Trophoblast cell (in vitro differentiated cells and primary cell): ENCODE measurements at regions not wholly inside any gene's neighbourhood (a gene's known extent, or its start where the extent isn't known, plus 50 kb on each side); places are given as distances from the start of the nearest gene placed in this dataset.

Experiments used
- DNase-seq, 2 donors: peaks; one replicate each; pipeline ENCODE4 v3.0.0-alpha.2; 2016
- H2AFZ ChIP-seq: 2 replicates; pipeline ENCODE4 v1.6.1; 2013; ENCODE audit warnings: low read length, moderate library complexity, mild to moderate bottlenecking; ENCODE audit not compliant: insufficient read depth, poor library complexity
- H2AK5ac ChIP-seq: 2 replicates; pipeline ENCODE4 v1.6.1; 2013; ENCODE audit warnings: mild to moderate bottlenecking, low read length
- H2BK120ac ChIP-seq: 2 replicates; pipeline ENCODE4 v1.6.1; 2013; ENCODE audit warnings: low read length, mild to moderate bottlenecking, moderate library complexity; ENCODE audit not compliant: insufficient read depth, poor library complexity
- H2BK12ac ChIP-seq: 2 replicates; pipeline ENCODE4 v1.6.1; 2013; ENCODE audit warnings: mild to moderate bottlenecking, low read length, moderate library complexity
- H2BK5ac ChIP-seq: 2 replicates; pipeline ENCODE4 v1.6.1; 2013; ENCODE audit warnings: low read length, low read depth, moderate library complexity, mild to moderate bottlenecking; ENCODE audit not compliant: poor library complexity
- H3K14ac ChIP-seq: 2 replicates; pipeline ENCODE4 v1.6.1; 2013; ENCODE audit warnings: mild to moderate bottlenecking, low read length
- H3K18ac ChIP-seq: 2 replicates; pipeline ENCODE4 v1.6.1; 2013; ENCODE audit warnings: mild to moderate bottlenecking, low read length
- H3K23ac ChIP-seq: 2 replicates; pipeline ENCODE4 v1.6.1; 2013; ENCODE audit warnings: low read length
- H3K27ac ChIP-seq: 2 replicates; pipeline ENCODE4 v1.5.1; 2013; ENCODE audit warnings: low read depth, mild to moderate bottlenecking, inconsistent platforms, low read length, moderate library complexity
- H3K27me3 ChIP-seq: 2 replicates; pipeline ENCODE4 v1.6.1; 2013; ENCODE audit warnings: inconsistent platforms, mild to moderate bottlenecking, low read length, moderate library complexity; ENCODE audit not compliant: insufficient read depth
- H3K36me3 ChIP-seq, 2 experiments: 1 replicate in 1 of 2; 2 replicates in 1 of 2; pipeline ENCODE4 v1.6.1; 2013; ENCODE audit warnings: low read length in 2 of 2, mild to moderate bottlenecking in 2 of 2, moderate library complexity in 1 of 2; ENCODE audit not compliant: insufficient read depth in 2 of 2, control insufficient read depth in 1 of 2
- H3K4ac ChIP-seq: 2 replicates; pipeline ENCODE4 v1.6.1; 2013; ENCODE audit warnings: low read depth, mild to moderate bottlenecking, low read length, moderate library complexity
- H3K4me1 ChIP-seq, 2 experiments: 1 replicate in 1 of 2; 2 replicates in 1 of 2; pipeline ENCODE4 v1.6.1; 2013; ENCODE audit warnings: low read length in 2 of 2, mild to moderate bottlenecking in 2 of 2, moderate library complexity in 1 of 2; ENCODE audit not compliant: insufficient read depth in 2 of 2, control insufficient read depth in 1 of 2
- H3K4me2 ChIP-seq: 2 replicates; pipeline ENCODE4 v1.6.1; 2013; ENCODE audit warnings: inconsistent platforms, mild to moderate bottlenecking, low read length, moderate library complexity
- H3K4me3 ChIP-seq: 2 replicates; pipeline ENCODE4 v1.5.1; 2013; ENCODE audit warnings: mild to moderate bottlenecking, low read depth, low read length, inconsistent platforms
- H3K79me1 ChIP-seq: one replicate; pipeline ENCODE4 v1.6.1; 2013; ENCODE audit warnings: low read length
- H3K79me2 ChIP-seq: 2 replicates; pipeline ENCODE4 v1.6.1; 2013; ENCODE audit warnings: low read length, mild to moderate bottlenecking; ENCODE audit not compliant: control insufficient read depth, insufficient read depth, poor library complexity
- H3K9ac ChIP-seq: 2 replicates; pipeline ENCODE4 v1.6.1; 2013; ENCODE audit warnings: mild to moderate bottlenecking, low read length
- H3K9me3 ChIP-seq: 2 replicates; pipeline ENCODE4 v1.6.1; 2013; ENCODE audit warnings: low read depth, mild to moderate bottlenecking, control low read depth, inconsistent platforms, low read length; ENCODE audit not compliant: insufficient read depth
- H4K12ac ChIP-seq: 2 replicates; pipeline ENCODE4 v1.6.1; 2013; ENCODE audit warnings: low read depth, mild to moderate bottlenecking, low read length, moderate library complexity
- H4K8ac ChIP-seq: 2 replicates; pipeline ENCODE4 v1.6.1; 2013; ENCODE audit warnings: low read depth, mild to moderate bottlenecking, low read length, moderate library complexity
- H4K91ac ChIP-seq: one replicate; pipeline ENCODE4 v1.6.1; 2013; ENCODE audit warnings: low read depth, mild to moderate bottlenecking, low read length, moderate library complexity
- WGBS: extraction: QIAGEN DNeasy Blood & Tissue Kit; methylation state at CpG from one replicate; pipeline ENCODE4 v1.1.7; 2013; ENCODE audit warnings: missing lambda C conversion rate; ENCODE audit not compliant: insufficient read length, insufficient coverage; ENCODE audit errors: extremely low coverage; 5-methylcytosine and 5-hydroxymethylcytosine counted together

DNA sequence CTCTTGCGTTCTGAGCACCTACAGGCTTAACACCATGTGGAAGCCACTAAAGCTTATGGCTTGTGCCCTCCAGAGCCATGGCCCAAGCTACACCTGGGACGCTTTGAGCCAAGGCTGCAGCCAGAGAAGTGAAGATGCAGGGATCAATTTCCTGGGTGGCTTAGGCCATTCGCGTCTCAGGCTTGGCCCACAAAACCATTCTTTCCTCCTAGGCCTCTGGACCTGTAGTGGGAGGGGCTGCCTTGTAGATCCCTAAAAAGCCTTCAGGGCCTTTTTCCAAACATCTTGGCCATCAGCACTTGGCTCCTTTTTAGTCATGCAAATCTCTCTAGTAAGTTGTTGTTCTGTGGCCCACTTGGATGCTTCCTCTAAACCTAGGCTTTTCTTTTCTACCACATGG, 401.7 kb upstream of the RUNX1 start:
- no peak overlapping the region for H3K9ac ChIP-seq
- no peaks in the 10 kb centered on the region for H3K79me1 ChIP-seq
- no peaks in the 10 kb centered on the region for H3K27me3 ChIP-seq
- no peak overlapping the region for H2BK120ac ChIP-seq
- H3K4ac ChIP-seq: no peak overlapping the region
- H3K4me2 ChIP-seq: no peak overlapping the region
- no peak for DNase-seq
- no peak overlapping the region for H2AK5ac ChIP-seq
- H3K14ac ChIP-seq: no peak overlapping the region
- H3K4me3 ChIP-seq: no peak overlapping the region
- no peaks in the 10 kb centered on the region for H3K79me2 ChIP-seq
- no peak overlapping the region for H2AFZ ChIP-seq
- H3K23ac ChIP-seq: no peak overlapping the region
- H4K91ac ChIP-seq: no peak overlapping the region
- H4K8ac ChIP-seq: no peak overlapping the region
- no peaks in the 10 kb centered on the region for H3K4me1 ChIP-seq
- no peak overlapping the region for H2BK5ac ChIP-seq
- no peak overlapping the region for H3K18ac ChIP-seq
- no CpG with 5 or more reads among the region's 4 CpGs for WGBS
- no peak overlapping the region for H3K27ac ChIP-seq
- H3K9me3 ChIP-seq: peaks cover 10% of the 10 kb centered on the region
- no peaks in the 10 kb centered on the region for H3K36me3 ChIP-seq
- H2BK12ac ChIP-seq: no peak overlapping the region
- no peak overlapping the region for H4K12ac ChIP-seq

DNA sequence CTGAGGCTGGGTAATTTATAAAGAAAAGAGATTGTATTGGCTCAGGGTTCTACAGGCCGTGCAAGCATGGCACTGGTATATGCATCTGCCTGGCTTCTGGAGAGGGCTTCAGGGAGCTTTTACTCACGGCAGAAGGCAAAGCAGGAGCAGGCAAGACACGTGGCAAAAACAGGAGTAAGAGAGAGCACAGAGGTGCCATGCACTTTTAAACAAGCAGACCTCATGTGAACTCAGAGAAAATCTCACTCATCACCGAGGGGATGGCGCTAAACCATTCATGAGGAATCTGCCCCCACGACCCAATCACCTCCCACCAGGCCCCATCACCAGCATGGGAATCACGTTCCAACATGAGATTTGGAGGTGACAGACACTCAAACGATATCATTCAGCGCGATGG, 400.7 kb upstream of the RUNX1 start:
- H3K79me2 ChIP-seq: no peaks in the 10 kb centered on the region
- H2BK120ac ChIP-seq: no peak overlapping the region
- H3K4ac ChIP-seq: no peak overlapping the region
- H3K9me3 ChIP-seq: peaks cover 10% of the 10 kb centered on the region
- no peak overlapping the region for H3K14ac ChIP-seq
- H4K12ac ChIP-seq: no peak overlapping the region
- no peak overlapping the region for H4K8ac ChIP-seq
- no peak for DNase-seq
- no peak overlapping the region for H2BK5ac ChIP-seq
- H3K23ac ChIP-seq: no peak overlapping the region
- H3K79me1 ChIP-seq: no peaks in the 10 kb centered on the region
- H3K27ac ChIP-seq: no peak overlapping the region
- no peak overlapping the region for H3K4me3 ChIP-seq
- no peak overlapping the region for H3K18ac ChIP-seq
- H2BK12ac ChIP-seq: no peak overlapping the region
- no peak overlapping the region for H3K9ac ChIP-seq
- no peak overlapping the region for H4K91ac ChIP-seq
- WGBS: no CpG with 5 or more reads among the region's 10 CpGs
- H2AK5ac ChIP-seq: no peak overlapping the region
- no peaks in the 10 kb centered on the region for H3K4me1 ChIP-seq
- no peaks in the 10 kb centered on the region for H3K36me3 ChIP-seq
- no peak overlapping the region for H2AFZ ChIP-seq
- no peaks in the 10 kb centered on the region for H3K27me3 ChIP-seq
- H3K4me2 ChIP-seq: no peak overlapping the region

DNA sequence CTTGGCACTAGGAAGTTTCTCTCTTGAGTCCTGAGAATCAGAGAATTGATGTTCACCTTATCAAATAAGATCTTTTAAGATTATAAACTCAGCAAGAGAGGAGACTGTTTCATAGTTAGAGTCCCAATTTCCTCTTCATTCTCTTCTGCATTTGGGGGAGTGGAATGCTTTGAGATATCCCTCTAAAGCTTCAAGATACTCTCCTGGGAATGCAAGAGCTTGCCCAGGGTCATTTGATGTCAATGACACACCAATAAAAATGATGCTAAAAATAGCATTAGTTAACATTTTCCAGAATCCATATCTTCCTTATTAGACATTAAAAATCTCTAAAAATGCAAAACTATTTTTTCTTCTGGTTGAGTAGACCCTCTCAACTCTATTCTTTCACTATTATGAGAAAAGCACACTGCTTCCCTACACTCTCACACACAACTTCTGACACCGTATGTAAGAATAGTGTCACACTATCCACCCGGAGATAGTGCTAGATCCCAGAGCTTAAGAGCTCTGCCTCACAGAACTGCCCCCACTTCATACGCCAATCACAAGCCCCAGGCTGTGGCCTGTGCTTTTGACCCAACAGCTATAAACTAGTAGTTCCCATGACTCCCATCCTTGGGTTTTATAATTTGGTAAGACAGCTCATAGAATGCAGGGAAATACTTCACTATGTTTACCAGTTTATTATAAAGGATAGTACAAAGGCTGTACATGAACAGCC, 399.9 kb upstream of the RUNX1 start:
- Histone ChIP-seq H3K14ac (no peak overlapping the region), H3K36me3 (no peaks in the 10 kb centered on the region)

DNA sequence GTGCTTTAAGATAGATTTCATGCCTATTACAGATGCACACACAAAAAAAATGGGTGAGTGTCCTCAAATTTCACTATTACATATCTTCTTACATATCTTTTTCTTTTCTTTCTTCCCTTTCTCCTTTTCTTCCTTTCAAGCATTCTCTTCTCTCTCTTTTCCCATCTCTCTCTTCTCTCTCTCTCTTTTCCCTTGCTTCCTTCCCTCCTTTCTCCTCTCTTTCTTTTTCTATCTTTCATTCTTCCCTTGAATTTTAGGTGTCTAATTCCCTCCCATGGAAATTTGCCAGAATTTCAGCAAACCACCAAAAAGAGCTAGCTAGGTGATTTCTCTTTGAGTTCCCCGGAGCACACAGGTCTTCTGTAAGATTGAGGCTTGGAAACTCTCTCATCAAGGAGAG, 395.3 kb upstream of the RUNX1 start:
- H4K8ac ChIP-seq: no peak overlapping the region
- no peak overlapping the region for H3K4ac ChIP-seq
- H3K4me3 ChIP-seq: no peak overlapping the region
- no peak overlapping the region for H4K91ac ChIP-seq
- no peak overlapping the region for H3K4me2 ChIP-seq
- H3K4me1 ChIP-seq: no peaks in the 10 kb centered on the region
- no peak overlapping the region for H3K9ac ChIP-seq
- H3K36me3 ChIP-seq: no peaks in the 10 kb centered on the region
- no peak overlapping the region for H3K18ac ChIP-seq
- no CpG with 5 or more reads among the region's 1 CpG for WGBS
- no peak overlapping the region for H3K27ac ChIP-seq
- DNase-seq: no peak
- no peaks in the 10 kb centered on the region for H3K27me3 ChIP-seq
- H4K12ac ChIP-seq: no peak overlapping the region
- no peak overlapping the region for H2BK12ac ChIP-seq
- no peak overlapping the region for H3K14ac ChIP-seq
- no peak overlapping the region for H3K23ac ChIP-seq
- no peak overlapping the region for H2AFZ ChIP-seq
- H3K9me3 ChIP-seq: peaks cover 1% of the 10 kb centered on the region
- H2BK120ac ChIP-seq: no peak overlapping the region
- no peaks in the 10 kb centered on the region for H3K79me1 ChIP-seq
- no peak overlapping the region for H2BK5ac ChIP-seq
- H2AK5ac ChIP-seq: no peak overlapping the region
- H3K79me2 ChIP-seq: no peaks in the 10 kb centered on the region

More for the DNA sequence above, 399.9 kb upstream of the RUNX1 start:
- no peak overlapping the region for H2BK12ac ChIP-seq
- no peak overlapping the region for H2AK5ac ChIP-seq
- H4K12ac ChIP-seq: no peak overlapping the region
- no peaks in the 10 kb centered on the region for H3K79me2 ChIP-seq
- H2BK5ac ChIP-seq: no peak overlapping the region
- H3K4me3 ChIP-seq: no peak overlapping the region
- no peak for DNase-seq
- no peak overlapping the region for H3K23ac ChIP-seq
- H3K4ac ChIP-seq: no peak overlapping the region
- peaks cover 10% of the 10 kb centered on the region for H3K9me3 ChIP-seq
- H4K91ac ChIP-seq: no peak overlapping the region
- H2BK120ac ChIP-seq: no peak overlapping the region
- no peak overlapping the region for H3K18ac ChIP-seq
- no peak overlapping the region for H3K4me2 ChIP-seq
- no peaks in the 10 kb centered on the region for H3K79me1 ChIP-seq
- H3K4me1 ChIP-seq: no peaks in the 10 kb centered on the region
- no peaks in the 10 kb centered on the region for H3K27me3 ChIP-seq
- H2AFZ ChIP-seq: no peak overlapping the region
- no peak overlapping the region for H4K8ac ChIP-seq
- no CpG with 5 or more reads among the region's 3 CpGs for WGBS
- no peak overlapping the region for H3K27ac ChIP-seq
- no peak overlapping the region for H3K9ac ChIP-seq
